Mesenchymal stem cell (in vitro differentiated cells and primary cell): ENCODE measurements at regions not wholly inside any gene's neighbourhood (a gene's known extent, or its start where the extent isn't known, plus 50 kb on each side); places are given as distances from the start of the nearest gene placed in this dataset.

Experiments used
- DNase-seq: peaks from one replicate; pipeline ENCODE4 v3.0.0-alpha.2; 2013
- H2AFZ ChIP-seq: one replicate; pipeline ENCODE4 v1.6.1; 2013; ENCODE audit warnings: low read depth, mild to moderate bottlenecking, control low read depth, inconsistent platforms, low read length, moderate library complexity
- H2AK5ac ChIP-seq: 2 replicates; pipeline ENCODE4 v1.6.1; 2013; ENCODE audit warnings: low read length, moderate library complexity, mild to moderate bottlenecking, inconsistent platforms; ENCODE audit not compliant: severe bottlenecking
- H2BK120ac ChIP-seq: one replicate; pipeline ENCODE4 v1.6.1; 2013; ENCODE audit warnings: low read depth, mild to moderate bottlenecking, inconsistent platforms, low read length, moderate library complexity
- H2BK12ac ChIP-seq, 2 experiments: one replicate each; pipeline ENCODE4 v1.6.1; 2013; ENCODE audit warnings: inconsistent platforms in 2 of 2, low read length in 2 of 2, mild to moderate bottlenecking in 2 of 2, moderate library complexity in 2 of 2, control low read depth in 1 of 2
- H2BK15ac ChIP-seq: one replicate; pipeline ENCODE4 v1.6.1; 2013; ENCODE audit warnings: mild to moderate bottlenecking, low read depth, inconsistent platforms; ENCODE audit not compliant: poor library complexity, severe bottlenecking
- H2BK5ac ChIP-seq: 2 replicates; pipeline ENCODE4 v1.6.1; 2013; ENCODE audit warnings: low read depth, mild to moderate bottlenecking, low read length, control low read depth, inconsistent platforms; ENCODE audit not compliant: poor library complexity, severe bottlenecking
- H3K14ac ChIP-seq, 2 experiments: one replicate each; pipeline ENCODE4 v1.6.1; 2013; ENCODE audit warnings: inconsistent platforms in 2 of 2, low read length in 2 of 2, control low read depth in 1 of 2, mild to moderate bottlenecking in 1 of 2, moderate library complexity in 1 of 2
- H3K18ac ChIP-seq, 2 experiments: one replicate each; pipeline ENCODE4 v1.6.1; 2013; ENCODE audit warnings: inconsistent platforms in 2 of 2, low read length in 2 of 2, control low read depth in 1 of 2, low read depth in 1 of 2, mild to moderate bottlenecking in 1 of 2
- H3K23ac ChIP-seq, 2 experiments: one replicate each; pipeline ENCODE4 v1.6.1; 2013; ENCODE audit warnings: inconsistent platforms in 2 of 2, low read length in 2 of 2, mild to moderate bottlenecking in 2 of 2, moderate library complexity in 2 of 2, control low read depth in 1 of 2
- H3K27ac ChIP-seq: 2 replicates; pipeline ENCODE4 v1.5.1; 2013; ENCODE audit warnings: mild to moderate bottlenecking, moderate library complexity, low read length, control low read depth, inconsistent platforms; ENCODE audit not compliant: poor library complexity, severe bottlenecking
- H3K27me3 ChIP-seq, 2 experiments: 2 replicates each; pipeline versions ENCODE4 v1.6.1 to v1.7.0; 2013; ENCODE audit warnings: low read length in 2 of 2, mild to moderate bottlenecking in 2 of 2, moderate library complexity in 2 of 2, control low read depth in 1 of 2, inconsistent platforms in 1 of 2; ENCODE audit not compliant: control insufficient read depth in 1 of 2, insufficient read depth in 1 of 2
- H3K36me3 ChIP-seq, 2 experiments: 2 replicates each; pipeline versions ENCODE4 v1.6.1 to v1.7.0; 2013; ENCODE audit warnings: low read length in 2 of 2, control low read depth in 1 of 2, inconsistent platforms in 1 of 2, low read depth in 1 of 2, mild to moderate bottlenecking in 1 of 2; ENCODE audit not compliant: insufficient read depth in 2 of 2, control insufficient read depth in 1 of 2
- H3K4ac ChIP-seq, 2 experiments: one replicate each; pipeline ENCODE4 v1.6.1; 2013; ENCODE audit warnings: inconsistent platforms in 2 of 2, low read length in 2 of 2, mild to moderate bottlenecking in 2 of 2, moderate library complexity in 2 of 2, control low read depth in 1 of 2, low read depth in 1 of 2
- H3K4me1 ChIP-seq: 2 replicates; pipeline ENCODE4 v1.6.1; 2013; ENCODE audit warnings: low read depth, low read length, control low read depth; ENCODE audit not compliant: control insufficient read depth, insufficient read depth
- H3K4me2 ChIP-seq: 2 replicates; pipeline ENCODE4 v1.6.1; 2013; ENCODE audit warnings: low read length, mild to moderate bottlenecking, inconsistent platforms; ENCODE audit not compliant: poor library complexity, severe bottlenecking
- H3K4me3 ChIP-seq, 2 experiments: 2 replicates each; pipeline versions ENCODE4 v1.5.1 to v1.7.0; 2013; ENCODE audit warnings: low read length in 2 of 2, mild to moderate bottlenecking in 2 of 2, control low read depth in 1 of 2, low read depth in 1 of 2; ENCODE audit not compliant: insufficient read depth in 1 of 2
- H3K79me1 ChIP-seq: replicated peaks from 2 replicates; pipeline ENCODE4 v1.6.1; 2013; ENCODE audit warnings: mild to moderate bottlenecking, control low read depth, low read length, inconsistent platforms; ENCODE audit not compliant: poor library complexity, severe bottlenecking
- H3K9ac ChIP-seq: 2 replicates; pipeline ENCODE4 v1.7.0; 2013; ENCODE audit warnings: mild to moderate bottlenecking, low read length, moderate library complexity
- H3K9me3 ChIP-seq: 2 replicates; pipeline ENCODE4 v1.7.0; 2013; ENCODE audit warnings: mild to moderate bottlenecking, low read length; ENCODE audit not compliant: control insufficient read depth
- H4K8ac ChIP-seq: one replicate; pipeline ENCODE4 v1.6.1; 2013; ENCODE audit warnings: inconsistent platforms, mild to moderate bottlenecking, low read length, moderate library complexity
- H4K91ac ChIP-seq: one replicate; pipeline ENCODE4 v1.6.1; 2013; ENCODE audit warnings: mild to moderate bottlenecking, low read length, inconsistent platforms
- WGBS: methylation state at CpG from one replicate; pipeline ENCODE4 v1.1.7; 2013; ENCODE audit warnings: mixed read lengths; 5-methylcytosine and 5-hydroxymethylcytosine counted together

DNA sequence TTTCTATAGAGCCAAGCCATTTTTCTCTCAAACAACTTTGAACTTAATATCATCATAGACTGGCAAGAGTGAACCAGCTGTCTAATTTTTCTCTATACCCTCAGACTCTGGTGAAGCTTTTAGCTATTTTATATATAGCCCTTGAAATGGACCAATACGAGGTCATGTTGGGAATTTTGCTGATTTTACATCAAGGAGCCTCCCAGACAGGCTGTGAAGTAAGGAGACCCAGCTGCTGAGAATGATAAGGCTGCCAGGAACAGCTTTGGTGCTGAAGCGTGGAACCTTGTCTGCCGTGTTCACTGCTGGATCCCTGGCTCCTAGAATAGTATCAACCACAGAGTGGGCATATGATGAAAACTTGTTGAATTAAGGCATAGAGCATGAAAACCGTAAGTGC, 326.2 kb upstream of the NAV3 start:
- no peaks in the 10 kb centered on the region for H3K4me1 ChIP-seq
- 65% methylated on average over 3 of the region's 4 CpGs for WGBS
- H3K4me3 ChIP-seq, result no peak overlapping the region
- H3K18ac ChIP-seq, result no peak overlapping the region
- no peaks in the 10 kb centered on the region for H3K36me3 ChIP-seq
- no peak overlapping the region for H3K4ac ChIP-seq
- no peak overlapping the region for H2AFZ ChIP-seq
- H4K91ac ChIP-seq, result no peak overlapping the region
- no peak overlapping the region for H3K27ac ChIP-seq
- H3K27me3 ChIP-seq, result no peaks in the 10 kb centered on the region
- no peak overlapping the region for H3K23ac ChIP-seq
- H2BK120ac ChIP-seq, result no peak overlapping the region
- no peak overlapping the region for H4K8ac ChIP-seq
- H3K9me3 ChIP-seq, result no peaks in the 10 kb centered on the region
- H2BK5ac ChIP-seq, result no peak overlapping the region
- no peak for DNase-seq
- H2BK12ac ChIP-seq, result no peak overlapping the region
- H3K79me1 ChIP-seq, result no peaks in the 10 kb centered on the region
- no peak overlapping the region for H3K14ac ChIP-seq
- H3K4me2 ChIP-seq, result no peak overlapping the region
- H3K9ac ChIP-seq, result no peak overlapping the region
- no peak overlapping the region for H2BK15ac ChIP-seq
- H2AK5ac ChIP-seq, result no peak overlapping the region

DNA sequence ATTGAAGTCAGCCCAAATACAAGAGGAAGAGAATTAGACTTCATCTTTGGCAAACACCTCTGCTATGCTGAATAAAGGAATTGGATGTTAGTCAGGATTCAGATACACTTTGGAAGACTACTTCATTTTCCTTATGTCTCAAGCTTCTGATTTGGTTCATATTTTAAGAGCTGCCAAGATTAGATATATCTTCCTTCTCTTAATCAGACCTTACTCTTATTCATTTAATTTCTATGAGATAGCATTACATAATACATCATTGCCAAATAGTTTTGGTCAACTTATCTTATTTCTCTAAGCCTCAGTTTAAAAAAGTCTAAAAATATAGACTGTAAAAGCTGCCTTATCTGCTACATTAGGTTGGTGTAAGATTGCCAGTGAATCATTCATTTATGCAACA, 330.6 kb upstream of the NAV3 start:
- no peak overlapping the region for H3K9ac ChIP-seq
- no peak for DNase-seq
- H3K18ac ChIP-seq, result no peak overlapping the region
- no peak overlapping the region for H2BK12ac ChIP-seq
- no peak overlapping the region for H3K4me2 ChIP-seq
- H3K4me1 ChIP-seq, result no peaks in the 10 kb centered on the region
- no peak overlapping the region for H2AFZ ChIP-seq
- H2BK5ac ChIP-seq, result no peak overlapping the region
- H3K79me1 ChIP-seq, result no peaks in the 10 kb centered on the region
- H4K91ac ChIP-seq, result no peak overlapping the region
- H3K27ac ChIP-seq, result no peak overlapping the region
- no peaks in the 10 kb centered on the region for H3K36me3 ChIP-seq
- no peak overlapping the region for H3K4me3 ChIP-seq
- H2AK5ac ChIP-seq, result no peak overlapping the region
- H2BK120ac ChIP-seq, result no peak overlapping the region
- no peak overlapping the region for H3K14ac ChIP-seq
- H3K23ac ChIP-seq, result no peak overlapping the region
- no peaks in the 10 kb centered on the region for H3K27me3 ChIP-seq
- no peak overlapping the region for H2BK15ac ChIP-seq
- H3K4ac ChIP-seq, result no peak overlapping the region
- no peaks in the 10 kb centered on the region for H3K9me3 ChIP-seq
- H4K8ac ChIP-seq, result no peak overlapping the region

DNA sequence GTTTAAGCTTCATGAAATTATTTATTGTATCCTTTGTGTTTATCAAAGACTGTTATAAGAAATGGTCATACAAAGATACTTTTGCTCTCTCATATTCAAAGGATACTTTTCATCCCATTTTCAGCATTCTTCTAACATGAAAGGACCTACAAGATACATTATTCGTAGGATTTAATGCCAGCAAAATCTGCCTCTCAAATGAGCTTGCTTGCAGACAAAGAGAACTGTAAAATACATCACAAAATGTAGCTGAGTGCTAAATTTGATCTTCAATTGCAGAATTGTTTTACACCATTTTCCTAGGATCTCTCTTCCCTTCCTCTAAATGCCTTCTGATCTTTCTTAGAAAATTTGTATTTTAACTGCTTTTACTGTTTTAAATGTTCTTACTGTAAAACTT, 333.0 kb upstream of the NAV3 start:
- H3K4ac ChIP-seq, result no peak overlapping the region
- H2BK5ac ChIP-seq, result no peak overlapping the region
- H3K27me3 ChIP-seq, result no peaks in the 10 kb centered on the region
- no peak overlapping the region for H2AFZ ChIP-seq
- H3K14ac ChIP-seq, result no peak overlapping the region
- H4K91ac ChIP-seq, result no peak overlapping the region
- no peak overlapping the region for H2BK120ac ChIP-seq
- no peak overlapping the region for H3K27ac ChIP-seq
- no peak overlapping the region for H3K18ac ChIP-seq
- peaks cover 3% of the 10 kb centered on the region for H3K4me1 ChIP-seq
- 45% methylated on average over 1 of the region's 1 CpG for WGBS
- H3K23ac ChIP-seq, result no peak overlapping the region
- H3K4me2 ChIP-seq, result no peak overlapping the region
- H3K79me1 ChIP-seq, result no peaks in the 10 kb centered on the region
- H2BK15ac ChIP-seq, result no peak overlapping the region
- no peak overlapping the region for H3K4me3 ChIP-seq
- no peak overlapping the region for H2BK12ac ChIP-seq
- no peaks in the 10 kb centered on the region for H3K9me3 ChIP-seq
- H4K8ac ChIP-seq, result no peak overlapping the region
- DNase-seq, result no peak
- H3K9ac ChIP-seq, result no peak overlapping the region
- no peak overlapping the region for H2AK5ac ChIP-seq
- no peaks in the 10 kb centered on the region for H3K36me3 ChIP-seq

DNA sequence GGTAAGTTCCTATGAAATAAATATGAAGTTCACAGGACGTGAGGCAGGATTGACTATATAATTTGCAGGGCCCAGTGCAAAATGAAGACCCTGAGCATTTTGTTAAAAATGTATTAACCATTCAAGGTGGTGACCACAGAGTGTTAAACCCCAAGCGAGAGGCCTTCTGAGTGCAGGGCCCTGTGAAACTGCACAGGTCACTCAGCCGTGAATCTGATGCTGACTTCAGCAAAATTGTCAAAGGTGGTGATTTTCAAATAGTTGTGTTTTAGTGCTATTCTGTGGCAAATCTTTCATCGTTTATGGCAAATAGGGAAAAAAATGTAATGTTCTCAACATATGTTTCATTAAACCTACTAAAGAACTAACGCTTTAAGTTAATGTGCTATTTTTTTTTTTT, 334.0 kb upstream of the NAV3 start:
- H2BK5ac ChIP-seq, result no peak overlapping the region
- no peak overlapping the region for H2BK120ac ChIP-seq
- H3K27me3 ChIP-seq, result no peaks in the 10 kb centered on the region
- no peak overlapping the region for H3K14ac ChIP-seq
- H3K4me3 ChIP-seq, result no peak overlapping the region
- H3K4me1 ChIP-seq, result peaks cover 3% of the 10 kb centered on the region
- no peaks in the 10 kb centered on the region for H3K79me1 ChIP-seq
- H2AFZ ChIP-seq, result no peak overlapping the region
- H3K9me3 ChIP-seq, result no peaks in the 10 kb centered on the region
- H2BK15ac ChIP-seq, result no peak overlapping the region
- no peak overlapping the region for H3K4ac ChIP-seq
- no peak overlapping the region for H3K23ac ChIP-seq
- no peak overlapping the region for H4K91ac ChIP-seq
- H3K9ac ChIP-seq, result no peak overlapping the region
- H3K36me3 ChIP-seq, result no peaks in the 10 kb centered on the region
- H2BK12ac ChIP-seq, result no peak overlapping the region
- no peak overlapping the region for H3K27ac ChIP-seq
- H2AK5ac ChIP-seq, result no peak overlapping the region
- WGBS, result 88% methylated on average over 4 of the region's 5 CpGs
- H4K8ac ChIP-seq, result no peak overlapping the region
- no peak overlapping the region for H3K18ac ChIP-seq
- no peak for DNase-seq
- H3K4me2 ChIP-seq, result no peak overlapping the region
